Testis (tissue), 2 donors: ENCODE measurements at regions not wholly inside any gene's neighbourhood (a gene's known extent, or its start where the extent isn't known, plus 50 kb on each side); places are given as distances from the start of the nearest gene placed in this dataset.

Experiments
- POLR2A ChIP-seq: fragments of 450-650 bp; IDR thresholded peaks from one replicate; pipeline ENCODE4 v1.6.1; 2017; ENCODE audit warnings: antibody characterized with exemption, mild to moderate bottlenecking, moderate library complexity
- TF ChIP-seq, protein P1 (sequence below), 3 experiments: fragments of 450-650 bp in 2 of 3; fragments of 200-600 bp in 1 of 3; sonication (generic) in 1 of 3; IDR thresholded peaks; one replicate each; pipeline ENCODE4 v1.5.1; 2016 to 2019; ENCODE audit warnings: antibody characterized with exemption in 3 of 3, mild to moderate bottlenecking in 2 of 3, moderate library complexity in 1 of 3

DNA sequence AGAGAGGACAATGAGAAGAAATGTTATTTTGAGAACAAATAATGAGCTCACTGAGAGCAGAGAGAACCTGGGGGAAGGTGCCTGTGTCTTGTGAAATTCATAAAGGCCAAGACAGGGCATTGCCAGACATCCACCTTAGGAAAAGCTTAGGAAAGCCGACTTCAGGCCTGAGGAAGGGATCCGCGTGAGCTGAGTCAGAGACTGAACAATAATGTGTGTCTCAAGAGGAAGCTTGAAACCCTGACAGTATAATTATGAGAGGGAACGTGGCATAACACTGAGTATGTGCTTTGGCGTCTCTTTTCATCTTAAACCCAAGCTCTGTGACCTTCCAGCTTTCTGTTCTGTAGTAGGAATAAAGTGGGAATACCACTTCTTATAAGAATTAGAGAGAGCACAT is 307.2 kb downstream of the ACTR3B start:
- no peak for TF ChIP-seq POLR2A
- TF ChIP-seq, protein P1, sequence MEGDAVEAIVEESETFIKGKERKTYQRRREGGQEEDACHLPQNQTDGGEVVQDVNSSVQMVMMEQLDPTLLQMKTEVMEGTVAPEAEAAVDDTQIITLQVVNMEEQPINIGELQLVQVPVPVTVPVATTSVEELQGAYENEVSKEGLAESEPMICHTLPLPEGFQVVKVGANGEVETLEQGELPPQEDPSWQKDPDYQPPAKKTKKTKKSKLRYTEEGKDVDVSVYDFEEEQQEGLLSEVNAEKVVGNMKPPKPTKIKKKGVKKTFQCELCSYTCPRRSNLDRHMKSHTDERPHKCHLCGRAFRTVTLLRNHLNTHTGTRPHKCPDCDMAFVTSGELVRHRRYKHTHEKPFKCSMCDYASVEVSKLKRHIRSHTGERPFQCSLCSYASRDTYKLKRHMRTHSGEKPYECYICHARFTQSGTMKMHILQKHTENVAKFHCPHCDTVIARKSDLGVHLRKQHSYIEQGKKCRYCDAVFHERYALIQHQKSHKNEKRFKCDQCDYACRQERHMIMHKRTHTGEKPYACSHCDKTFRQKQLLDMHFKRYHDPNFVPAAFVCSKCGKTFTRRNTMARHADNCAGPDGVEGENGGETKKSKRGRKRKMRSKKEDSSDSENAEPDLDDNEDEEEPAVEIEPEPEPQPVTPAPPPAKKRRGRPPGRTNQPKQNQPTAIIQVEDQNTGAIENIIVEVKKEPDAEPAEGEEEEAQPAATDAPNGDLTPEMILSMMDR (IDR thresholded peaks at IDR 0.05): no peak
